Lung (tissue), 11 donors: ENCODE measurements at regions not wholly inside any gene's neighbourhood (a gene's known extent, or its start where the extent isn't known, plus 50 kb on each side); places are given as distances from the start of the nearest gene placed in this dataset.

Experiments used
- ATAC-seq: fragments of 200-7000 bp; cut with Tn5 transposase; one replicate; pipeline ENCODE4 v1.9.1; 2020; ENCODE audit warnings: moderate number of reproducible peaks; ENCODE audit not compliant: insufficient read depth, low FRiP score
- DNase-seq, 3 donors: peaks; one replicate each; pipeline ENCODE4 v3.0.0-alpha.2; 2013 to 2017
- H3K27ac ChIP-seq, 2 donors: one replicate each; pipeline ENCODE4 v1.5.1; 2013; ENCODE audit warnings: mild to moderate bottlenecking in 2 of 2, moderate library complexity in 2 of 2, control low read depth in 1 of 2, inconsistent platforms in 1 of 2, low read depth in 1 of 2, low read length in 1 of 2
- H3K27me3 ChIP-seq, 3 donors: one replicate each; pipeline ENCODE4 v1.5.1; 2013; ENCODE audit warnings: low read length in 2 of 3; ENCODE audit not compliant: control insufficient read depth in 3 of 3, insufficient read depth in 3 of 3
- H3K36me3 ChIP-seq, 4 donors: one replicate each; pipeline ENCODE4 v1.5.1; 2013; ENCODE audit warnings: low read length in 4 of 4, mild to moderate bottlenecking in 1 of 4, moderate library complexity in 1 of 4; ENCODE audit not compliant: control insufficient read depth in 4 of 4, insufficient read depth in 4 of 4
- H3K4me1 ChIP-seq, 5 donors: one replicate each; pipeline ENCODE4 v1.5.1; 2013; ENCODE audit warnings: low read length in 5 of 5, mild to moderate bottlenecking in 2 of 5, moderate library complexity in 1 of 5; ENCODE audit not compliant: control insufficient read depth in 5 of 5, insufficient read depth in 5 of 5
- H3K4me3 ChIP-seq: one replicate; pipeline ENCODE4 v1.5.1; 2013; ENCODE audit warnings: mild to moderate bottlenecking, control low read depth, moderate library complexity
- H3K9ac ChIP-seq, 2 donors: one replicate each; pipeline ENCODE4 v1.5.1; 2013; ENCODE audit warnings: low read length in 2 of 2, control low read depth in 1 of 2; ENCODE audit not compliant: insufficient read depth in 1 of 2
- H3K9me3 ChIP-seq, 4 donors: one replicate each; pipeline ENCODE4 v1.5.1; 2013; ENCODE audit warnings: low read length in 3 of 4, mild to moderate bottlenecking in 1 of 4, moderate library complexity in 1 of 4; ENCODE audit not compliant: control insufficient read depth in 4 of 4, insufficient read depth in 3 of 4
- CTCF ChIP-seq: IDR thresholded peaks from 2 replicates; pipeline ENCODE4 v1.5.1; 2012; ENCODE audit warnings: mild to moderate bottlenecking; ENCODE audit errors: control extremely low read depth, extremely low read depth
- WGBS, 2 donors: extraction: QIAGEN DNeasy Blood & Tissue Kit; methylation state at CpG; one replicate each; pipeline ENCODE4 v1.1.7; 2013; 5-methylcytosine and 5-hydroxymethylcytosine counted together
- donor health status: control.
- donor health status: control.
- donor health status: Bipolar disorder and iron deficiency.
- donor health status: healthy.
- donor health status: DM: yes; HTN: yes; CAD: no.

- DNase-seq (no peak), ATAC-seq (no peak)
- Histone ChIP-seq H3K36me3 (no peaks in the 10 kb centered on the region), H3K27ac (no peak overlapping the region), H3K9ac (no peak overlapping the region), H3K4me1 (no peaks in the 10 kb centered on the region), H3K4me3 (no peak overlapping the region), H3K9me3 (no peaks in the 10 kb centered on the region), H3K27me3 (no peaks in the 10 kb centered on the region)
- no peak for TF ChIP-seq CTCF
- 82 to 83% methylated on average over 1 of the region's 1 CpG for WGBS, 2 donors
Observed at GRCh38 chr13:66128201-66128600, 1101.9 kb downstream of the PCDH9 start.

- TF ChIP-seq CTCF: no peak
- Histone ChIP-seq H3K4me3 (no peak overlapping the region), H3K4me1 (no peaks in the 10 kb centered on the region), H3K27ac (no peak overlapping the region), H3K27me3 (no peaks in the 10 kb centered on the region), H3K9me3 (no peaks in the 10 kb centered on the region), H3K9ac (no peak overlapping the region), H3K36me3 (no peaks in the 10 kb centered on the region)
- WGBS, 2 donors: 82 to 87% methylated on average over 4 of the region's 4 CpGs
- DNase-seq (no peak), ATAC-seq (no peak)
Observed at GRCh38 chr13:66117563-66117962, 1112.6 kb downstream of the PCDH9 start.

- no peak for DNase-seq
- 83 to 85% methylated on average over 5 of the region's 5 CpGs for WGBS, 2 donors
- TF ChIP-seq CTCF: no peak
- Histone ChIP-seq H3K4me3 (no peak overlapping the region), H3K4me1 (no peaks in the 10 kb centered on the region), H3K27me3 (no peaks in the 10 kb centered on the region), H3K9ac (no peak overlapping the region), H3K36me3 (no peaks in the 10 kb centered on the region), H3K9me3 (no peaks in the 10 kb centered on the region), H3K27ac (no peak overlapping the region)
- ATAC-seq: no peak
Observed at GRCh38 chr13:66113882-66114526, 1116.1 kb downstream of the PCDH9 start.

- ATAC-seq (no peak), DNase-seq (no peak)
- no peaks in the 10 kb centered on the region for H3K36me3 ChIP-seq
- no peak overlapping the region for H3K4me3 ChIP-seq
- H3K9ac ChIP-seq: no peak overlapping the region
- no peak overlapping the region for H3K27ac ChIP-seq
- no peaks in the 10 kb centered on the region for H3K4me1 ChIP-seq
- TF ChIP-seq CTCF: no peak
- H3K9me3 ChIP-seq: no peaks in the 10 kb centered on the region
- no peaks in the 10 kb centered on the region for H3K27me3 ChIP-seq
Observed at GRCh38 chr13:66111628-66112027, 1118.5 kb downstream of the PCDH9 start.
